NCI-H2107 treated with DMSO at 0.1 percent for 48 hours (cell line): ENCODE measurements at regions not wholly inside any gene's neighbourhood (a gene's known extent, or its start where the extent isn't known, plus 50 kb on each side); places are given as distances from the start of the nearest gene placed in this dataset.
"Not testable (repeated sequence)": the region's sequence is repeated elsewhere in the genome, so short reads cannot be mapped to it uniquely, and the experiment has no call there.

ENCODE experiments used
- DNase-seq: peaks from one replicate; lab custom pipeline; 2025; ENCODE audit not compliant: unreplicated experiment; lab: John Stamatoyannopoulos, UW

- no peak for DNase-seq
Measured at GRCh38 chr2:191476901-191477300, 201.0 kb upstream of the NABP1 start.

DNA sequence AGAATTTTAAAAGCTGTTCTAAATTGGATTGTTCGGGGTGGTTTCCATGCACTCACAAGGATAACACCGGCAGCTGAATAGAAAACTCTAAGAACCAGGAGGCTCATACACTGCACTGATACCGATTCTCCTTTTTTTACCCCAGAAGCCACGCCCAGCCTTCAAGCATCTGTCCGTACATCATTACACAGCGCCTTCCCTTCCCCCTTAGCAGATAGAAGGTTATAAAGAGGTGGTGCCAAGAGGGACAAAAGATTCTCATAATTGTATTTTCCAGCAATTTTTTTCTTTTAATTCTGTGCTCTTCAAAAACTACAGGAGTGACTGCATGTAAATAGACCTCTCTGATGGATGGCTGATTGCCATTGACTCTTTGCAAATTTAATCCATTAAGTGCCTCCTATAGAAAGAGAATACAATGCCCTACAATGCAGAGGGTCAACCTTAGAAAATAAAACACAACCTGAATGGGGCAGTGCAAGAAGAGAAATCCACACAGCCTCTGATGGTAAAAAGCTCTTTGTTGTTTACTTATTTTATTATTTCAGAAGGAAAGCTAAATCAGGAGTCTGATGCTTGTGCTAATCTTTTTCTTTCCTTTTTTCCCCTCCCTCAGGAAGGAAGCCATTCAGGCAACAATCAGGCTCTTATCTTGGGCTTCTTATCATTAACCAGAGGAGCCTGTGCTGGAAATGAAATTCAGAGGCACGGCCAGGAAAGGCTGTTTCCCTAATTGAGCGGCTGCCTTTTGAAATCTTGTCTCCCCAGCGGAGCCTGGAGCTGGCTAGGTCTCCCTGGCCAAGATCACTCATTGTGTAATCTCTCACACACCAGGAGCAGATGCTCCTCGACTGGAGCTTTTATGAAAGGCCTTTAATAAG, 198.9 kb upstream of the NABP1 start:
- DNase-seq = peak; percentile 7

GRCh38 chr2:191479680-191480023, 198.3 kb upstream of the NABP1 start:
- no peak for DNase-seq

- DNase-seq = no peak
Measured at GRCh38 chr2:191481305-191482070, 196.4 kb upstream of the NABP1 start.

DNA sequence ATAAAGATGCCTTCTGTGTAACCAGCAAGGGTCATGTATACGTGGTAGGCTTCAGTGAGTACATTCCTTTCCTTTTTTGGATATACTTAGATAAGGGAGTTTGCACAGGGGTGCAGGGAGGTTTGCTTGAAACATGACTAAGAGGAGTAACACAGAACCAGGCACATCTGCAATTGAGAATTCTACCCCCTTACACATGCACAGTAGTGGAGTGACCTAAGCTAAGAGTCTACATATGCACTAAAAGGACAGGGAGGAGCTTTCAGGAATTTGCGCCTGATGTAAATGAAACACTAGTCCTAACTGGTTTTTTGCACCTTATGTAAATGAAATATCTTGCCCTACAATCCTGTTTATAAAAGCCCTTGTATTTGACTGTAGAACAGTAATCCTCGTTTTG, 194.8 kb upstream of the NABP1 start:
- no peak for DNase-seq

DNA sequence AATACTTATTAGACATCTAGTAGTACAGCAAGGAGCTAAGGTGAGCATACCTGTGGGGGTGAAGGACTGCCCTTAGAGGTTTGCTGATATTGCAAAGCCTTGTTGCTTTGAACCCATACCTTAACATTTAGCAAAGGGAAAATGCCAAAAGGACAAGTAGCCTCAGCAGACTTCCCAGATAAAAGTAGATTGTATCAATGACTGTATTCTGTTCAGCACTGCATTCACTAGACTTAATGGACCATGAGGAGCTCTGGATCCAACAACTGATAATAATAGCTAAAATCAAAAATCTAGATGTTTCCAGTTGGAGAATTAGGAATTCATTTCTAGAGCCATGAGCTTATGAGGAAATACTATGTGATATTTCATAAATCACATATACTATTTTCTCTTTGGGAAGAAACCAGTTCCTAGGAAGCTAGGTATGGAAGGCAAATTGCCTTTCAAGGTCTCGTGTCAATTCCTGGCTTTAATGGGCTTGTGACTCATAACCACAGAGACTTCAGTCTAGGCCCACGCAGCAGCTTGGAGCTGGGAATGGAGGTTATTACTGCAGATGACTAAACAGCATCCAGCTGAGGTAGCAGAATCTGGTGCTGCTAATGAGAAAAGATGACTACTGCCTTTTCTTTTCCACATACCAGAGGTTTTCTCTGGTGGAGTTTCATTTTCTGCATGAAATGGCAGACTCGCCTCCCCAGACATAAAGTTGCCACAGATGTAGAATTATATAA, 191.2 kb upstream of the NABP1 start:
- no peak for DNase-seq

DNA sequence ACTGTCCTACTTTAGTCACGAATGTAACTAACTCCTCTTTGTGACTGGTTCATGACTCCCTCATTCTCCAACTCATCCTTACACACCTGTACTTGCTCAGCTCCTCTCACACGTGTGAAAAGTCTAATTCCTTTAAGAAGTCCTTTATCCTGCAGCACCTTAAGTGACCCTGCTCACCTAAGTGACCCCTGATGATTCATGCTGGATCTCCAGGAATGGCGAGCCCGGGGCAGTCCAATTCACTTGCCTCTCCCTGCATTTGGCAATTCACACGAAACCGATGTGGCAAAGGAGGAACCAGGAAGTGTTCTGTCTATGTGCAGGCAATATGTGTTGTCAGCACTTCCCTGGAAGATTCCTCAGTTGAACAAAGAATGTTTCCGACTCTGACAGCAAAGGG, 189.8 kb upstream of the NABP1 start:
- no peak for DNase-seq

DNA sequence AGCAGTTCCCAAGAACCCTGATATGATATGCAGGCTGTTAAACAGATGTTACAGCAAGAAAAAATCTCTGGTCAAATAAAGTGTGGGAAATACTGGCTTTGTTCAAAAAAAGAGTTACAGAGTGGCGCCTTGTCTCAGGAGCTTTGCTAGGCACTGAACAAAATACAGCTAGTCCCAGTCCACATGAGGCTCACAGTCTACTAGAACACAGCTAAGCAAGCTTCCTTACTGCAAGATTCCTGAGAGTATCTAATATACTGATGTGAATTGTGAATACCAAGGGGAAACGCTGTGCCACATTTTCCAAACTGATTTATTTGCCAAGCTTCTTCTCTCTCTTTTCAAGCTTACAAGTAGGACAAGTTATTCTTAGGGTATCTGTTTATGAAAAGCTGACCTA, 188.8 kb upstream of the NABP1 start:
- DNase-seq = no peak

DNA sequence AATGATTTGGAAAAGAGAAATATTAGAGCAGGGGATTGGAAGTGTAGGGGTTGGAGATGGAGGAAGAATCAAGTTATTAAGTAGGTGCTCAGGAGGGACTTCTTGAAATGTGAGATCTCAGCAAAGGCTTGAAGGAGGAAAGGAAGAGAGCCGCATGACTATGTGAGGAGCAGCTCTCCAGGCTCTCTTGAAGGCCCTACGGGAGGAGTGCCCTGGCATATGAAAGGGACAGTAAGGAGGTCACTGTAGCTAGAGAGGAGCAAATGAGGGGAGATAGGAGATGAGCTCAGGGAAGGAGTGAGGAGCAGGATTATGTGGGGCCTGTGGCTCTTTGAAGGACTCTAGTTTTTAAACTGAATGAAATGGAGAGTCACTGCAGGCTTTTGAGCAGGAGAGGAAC, 181.1 kb upstream of the NABP1 start:
- no peak for DNase-seq

DNA sequence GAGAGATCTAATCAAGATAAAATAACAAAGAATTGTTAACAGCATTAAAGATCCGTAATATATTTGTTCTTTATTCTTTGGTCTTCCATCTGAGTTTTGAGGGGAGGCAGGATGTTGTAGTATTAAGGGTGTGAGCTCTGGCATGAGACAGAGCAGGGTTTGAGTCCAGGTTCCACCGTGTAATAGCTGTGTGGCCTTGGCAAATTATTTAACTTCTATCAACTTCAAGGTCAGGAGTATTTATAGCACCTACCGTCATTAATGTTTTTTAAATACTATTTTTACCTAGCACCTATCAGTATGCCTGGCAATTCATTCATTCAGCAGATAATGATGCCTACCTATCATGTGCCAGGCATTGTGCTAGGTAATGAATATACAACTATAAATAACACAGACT, 180.1 kb upstream of the NABP1 start:
- no peak for DNase-seq

DNA sequence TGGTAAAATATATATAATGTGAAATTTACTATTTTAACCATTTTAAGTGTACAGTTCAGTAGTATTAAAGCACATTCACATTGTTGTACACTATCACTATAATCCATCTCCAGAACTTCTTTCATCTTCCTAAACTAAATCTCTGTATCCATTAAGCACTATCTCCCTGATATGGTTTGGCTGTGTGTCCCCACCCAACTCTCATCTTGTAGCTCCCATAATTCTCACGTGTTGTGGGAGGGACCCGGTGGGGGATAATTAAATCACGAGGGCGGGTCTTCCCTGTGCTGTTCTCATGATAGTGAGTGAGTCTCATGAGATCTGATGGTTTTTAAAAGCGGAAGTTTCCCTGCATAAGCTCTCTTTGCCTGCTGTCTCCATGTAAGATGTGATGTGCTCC, 178.9 kb upstream of the NABP1 start:
- no peak for DNase-seq

GRCh38 chr2:191499874-191500565, 177.9 kb upstream of the NABP1 start:
- DNase-seq = no peak

DNA sequence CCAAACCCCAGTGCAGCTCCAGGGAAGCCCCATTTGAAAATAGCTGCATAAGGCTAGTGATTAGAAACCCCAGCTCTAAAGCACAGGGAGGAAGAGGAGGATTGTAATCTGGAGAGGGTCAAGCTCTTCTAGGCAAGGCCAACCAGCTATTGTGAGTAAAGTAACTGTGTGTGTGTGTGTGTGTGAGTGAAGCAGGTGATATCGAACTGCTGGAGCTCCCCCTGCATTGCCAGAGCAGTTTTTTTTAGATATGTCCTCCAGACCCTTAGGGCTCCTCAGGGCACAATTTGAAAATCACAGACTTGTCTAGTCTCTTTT, 177.4 kb upstream of the NABP1 start:
- no peak for DNase-seq

DNA sequence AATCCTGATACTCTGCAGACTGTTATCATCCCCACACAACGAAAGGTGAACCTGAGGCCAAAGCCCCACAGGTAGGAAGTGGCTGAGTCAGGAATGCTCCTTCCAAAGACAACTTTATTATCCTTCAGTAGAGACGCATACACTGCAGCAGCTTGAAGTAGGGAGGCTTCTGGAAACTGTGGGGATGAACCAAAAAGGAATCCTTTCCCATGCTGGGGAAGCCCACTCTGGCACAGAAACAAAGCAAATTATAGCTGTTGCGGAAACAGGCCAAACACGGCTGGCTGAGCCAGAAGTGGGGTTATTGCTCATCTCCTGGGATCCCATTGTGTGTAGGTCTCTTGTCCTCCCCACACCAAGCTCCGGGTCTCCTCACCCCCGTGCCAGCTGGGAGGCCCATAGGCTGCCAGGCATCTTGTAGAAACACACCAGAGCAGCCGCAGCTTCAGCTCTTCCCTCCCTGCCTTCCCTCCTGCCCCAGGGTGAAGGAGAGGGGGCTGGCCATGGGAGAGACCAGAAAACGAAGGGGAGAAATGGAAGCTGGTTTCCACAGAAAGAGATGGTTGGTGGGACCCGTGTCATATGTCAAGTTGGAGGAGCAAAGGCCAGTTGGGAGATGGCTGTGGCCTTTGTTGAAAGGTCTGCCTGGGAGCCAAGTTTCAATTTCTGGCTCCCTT, 176.9 kb upstream of the NABP1 start:
- no peak for DNase-seq

DNA sequence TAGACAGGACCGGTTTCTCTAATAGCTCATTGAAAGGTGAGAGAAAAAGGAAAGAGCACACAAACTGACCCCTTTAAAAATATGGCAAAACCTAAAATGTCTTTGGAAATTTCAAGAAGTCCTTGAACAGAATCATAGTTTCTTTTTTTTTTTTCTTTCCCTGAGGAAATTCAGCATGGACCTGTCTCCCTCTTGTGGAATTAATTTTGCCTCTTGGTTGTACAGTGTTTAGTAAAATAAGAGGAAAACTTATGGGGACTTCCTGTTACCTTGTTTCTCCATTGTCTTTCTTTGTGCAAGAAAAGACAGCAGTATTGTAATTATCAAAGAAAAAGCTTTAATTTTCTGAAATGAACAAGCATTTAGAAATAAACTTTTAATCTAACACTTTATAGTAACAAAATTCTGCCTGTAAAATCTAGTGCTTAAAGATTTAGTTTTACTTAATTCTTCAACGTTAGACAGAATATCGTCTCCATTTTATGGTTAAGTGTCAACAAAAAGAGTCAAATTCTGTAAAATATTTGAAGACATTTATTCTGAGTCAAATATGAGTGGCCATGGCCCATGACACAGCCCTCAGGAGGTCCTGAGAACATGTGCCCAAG, 176.3 kb upstream of the NABP1 start:
- peak; percentile 8 for DNase-seq

DNA sequence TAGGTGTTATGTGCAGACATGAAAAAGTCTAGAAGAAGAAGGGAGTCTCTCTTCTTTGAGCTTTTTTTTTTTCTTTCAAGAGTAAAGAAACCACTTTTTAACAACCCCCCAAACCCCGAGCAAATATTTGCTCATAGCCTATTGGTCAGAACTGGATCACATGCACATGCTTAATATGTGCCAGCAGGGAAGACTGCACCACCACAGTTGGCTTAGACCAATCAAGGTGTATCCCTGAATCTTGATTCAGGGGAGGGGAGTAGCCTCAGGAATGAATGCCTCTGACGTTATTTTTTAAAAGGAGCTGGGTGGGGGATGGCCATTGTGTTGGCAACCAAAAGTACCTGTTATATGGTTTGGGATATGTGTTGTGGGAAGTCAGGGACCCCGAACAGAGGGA, 171.4 kb upstream of the NABP1 start:
- no peak for DNase-seq

DNA sequence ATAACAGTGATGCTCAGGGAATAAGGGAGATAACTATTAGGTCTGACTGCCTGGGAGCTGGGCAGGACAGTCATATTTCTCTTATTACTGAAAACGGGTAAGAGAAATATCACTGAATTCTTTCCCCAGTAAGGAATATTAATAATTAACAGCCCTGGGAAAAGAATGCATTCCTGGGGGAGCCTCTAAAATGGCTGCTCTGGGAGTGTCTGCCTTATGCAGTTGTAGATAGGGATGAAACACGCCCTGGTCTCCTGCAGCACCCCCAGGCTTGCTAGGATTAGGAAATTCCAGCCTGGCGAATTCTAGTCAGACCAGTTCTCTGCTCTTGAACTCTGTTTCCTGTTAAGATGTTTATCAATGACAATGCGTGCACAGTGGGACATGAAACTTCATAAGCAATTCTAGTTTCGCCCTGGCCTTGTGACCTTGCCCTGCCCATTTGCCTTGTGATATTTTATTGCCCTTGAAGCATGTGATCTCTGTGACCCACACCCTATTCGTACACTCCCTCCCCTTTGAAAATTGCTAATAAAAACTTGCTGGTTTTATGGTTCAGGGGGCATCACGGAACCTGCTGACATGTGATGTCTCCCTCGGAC, 170.6 kb upstream of the NABP1 start:
- not testable (repeated sequence) for DNase-seq

GRCh38 chr2:191508738-191509137, 169.2 kb upstream of the NABP1 start:
- DNase-seq = no peak

GRCh38 chr2:191512216-191512835, 165.6 kb upstream of the NABP1 start:
- DNase-seq = no peak

- no peak for DNase-seq
Measured at GRCh38 chr2:191512874-191513273, 165.1 kb upstream of the NABP1 start.
